NCI-H1105 treated with DMSO at 0.1 percent for 48 hours (cell line): ENCODE measurements at regions not wholly inside any gene's neighbourhood (a gene's known extent, or its start where the extent isn't known, plus 50 kb on each side); places are given as distances from the start of the nearest gene placed in this dataset.

Experiments used
- DNase-seq: peaks from one replicate; lab custom pipeline; 2025; lab: John Stamatoyannopoulos, UW

GRCh38 chr7:84304407-84304806 is 109.8 kb upstream of the SEMA3A start:
- DNase-seq = no peak

DNA sequence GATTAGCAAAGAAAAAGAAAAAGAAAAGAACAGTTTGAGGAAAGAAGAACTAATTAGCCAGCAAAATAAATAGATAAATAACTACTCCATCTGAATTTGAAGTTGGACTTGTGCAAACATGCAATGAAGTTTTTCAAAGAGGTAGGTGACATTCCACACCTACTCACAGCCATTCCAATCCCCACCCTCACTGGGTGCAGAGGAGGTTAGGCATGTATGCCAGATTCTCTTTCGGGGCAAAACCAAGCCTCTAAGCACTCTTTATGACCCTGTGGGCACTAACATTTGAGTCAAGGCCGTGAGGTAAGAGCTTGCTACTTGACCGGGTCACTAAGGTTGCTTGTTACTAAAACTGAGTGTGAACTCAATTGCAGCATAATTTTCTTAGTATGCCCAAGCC is 108.4 kb upstream of the SEMA3A start:
- DNase-seq = no peak

DNA sequence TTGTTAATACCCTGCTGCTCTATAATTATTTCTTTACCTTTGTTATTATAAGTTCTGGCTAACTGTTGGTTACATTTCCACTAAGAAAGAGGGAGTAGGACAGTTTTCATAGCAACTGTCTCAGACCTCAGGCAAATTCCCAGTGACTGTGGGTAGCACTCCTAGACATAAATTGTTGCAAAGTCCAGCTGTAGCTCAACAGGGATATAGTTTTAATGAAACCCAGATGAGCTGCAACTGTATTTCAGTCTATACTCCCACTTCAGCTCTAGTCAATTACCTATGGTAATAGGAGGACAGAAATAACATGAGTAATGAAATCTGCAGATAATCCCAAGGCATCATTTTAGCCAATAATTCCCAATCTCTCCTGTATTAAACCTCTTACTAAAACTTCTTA is 103.0 kb upstream of the SEMA3A start:
- DNase-seq = no peak

GRCh38 chr7:84294847-84295455 is 100.4 kb upstream of the SEMA3A start:
- no peak for DNase-seq

- no peak for DNase-seq
Observed at GRCh38 chr7:84294391-84294790, 99.8 kb upstream of the SEMA3A start.

GRCh38 chr7:84291756-84292155 is 97.2 kb upstream of the SEMA3A start:
- DNase-seq = peak; percentile 20

- DNase-seq = no peak
Observed at GRCh38 chr7:84283798-84284197, 89.2 kb upstream of the SEMA3A start.

DNA sequence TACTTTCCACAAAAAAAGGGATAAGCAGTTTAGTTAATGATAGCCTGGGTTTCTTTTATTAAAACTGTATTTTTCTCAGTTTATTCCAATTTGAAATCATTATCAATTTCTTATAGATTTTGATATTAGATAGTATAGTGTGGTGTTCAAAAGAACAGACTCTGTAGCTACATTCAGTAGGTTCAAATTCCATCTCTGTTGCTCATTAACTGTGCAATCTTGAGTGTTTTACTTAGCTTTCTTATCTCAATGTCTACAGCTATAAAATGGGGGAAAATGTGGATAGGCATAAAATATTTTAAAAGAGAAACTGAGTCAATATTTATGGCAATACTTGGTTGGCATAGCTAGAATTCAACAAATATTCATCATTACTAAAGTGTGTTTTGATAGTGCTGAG is 86.9 kb upstream of the SEMA3A start:
- no peak for DNase-seq

- no peak for DNase-seq
Observed at GRCh38 chr7:84277628-84278224, 83.1 kb upstream of the SEMA3A start.

- DNase-seq = no peak
Observed at GRCh38 chr7:84274029-84274638, 79.5 kb upstream of the SEMA3A start.

- DNase-seq = no peak
Observed at GRCh38 chr7:84271543-84271942, 77.0 kb upstream of the SEMA3A start.

DNA sequence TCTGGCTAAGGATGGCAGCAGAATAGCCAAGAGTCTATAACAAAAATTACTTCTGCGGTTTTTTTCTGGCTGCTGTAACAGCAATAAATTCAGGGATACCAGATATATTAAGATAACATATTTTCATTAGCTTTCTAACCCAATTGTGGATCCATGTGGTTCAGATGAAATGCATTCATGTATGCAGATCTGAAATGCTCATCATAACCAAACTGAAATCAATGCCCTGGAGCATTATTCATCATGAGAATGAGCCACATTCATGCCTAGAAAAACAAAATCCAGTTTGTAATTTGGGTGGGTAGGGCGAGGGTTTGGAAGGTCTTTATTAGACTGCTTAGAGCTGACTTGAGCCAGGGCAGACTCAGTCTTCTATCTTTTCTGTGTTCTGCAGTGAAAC is 69.8 kb upstream of the SEMA3A start:
- no peak for DNase-seq

DNA sequence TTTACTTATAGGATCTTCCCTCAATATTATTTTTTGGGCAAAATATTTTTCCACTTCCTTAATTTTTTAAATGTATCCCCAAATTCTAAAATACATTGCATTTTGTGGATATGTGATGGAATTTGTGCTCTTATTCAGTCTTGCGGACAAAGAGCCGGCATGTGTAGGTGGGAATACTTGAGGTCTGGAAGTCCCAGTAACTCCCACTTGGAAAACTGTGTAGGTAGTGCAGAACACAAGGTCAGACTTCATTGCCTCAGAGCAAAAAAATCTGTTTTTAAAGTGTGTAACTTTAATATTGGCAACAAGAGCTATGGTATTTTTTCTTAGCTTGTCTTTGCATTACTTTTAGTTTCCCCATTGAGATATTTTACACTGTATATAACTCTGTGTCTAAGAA is 68.5 kb upstream of the SEMA3A start:
- no peak for DNase-seq

GRCh38 chr7:84261509-84261908 is 66.9 kb upstream of the SEMA3A start:
- no peak for DNase-seq

DNA sequence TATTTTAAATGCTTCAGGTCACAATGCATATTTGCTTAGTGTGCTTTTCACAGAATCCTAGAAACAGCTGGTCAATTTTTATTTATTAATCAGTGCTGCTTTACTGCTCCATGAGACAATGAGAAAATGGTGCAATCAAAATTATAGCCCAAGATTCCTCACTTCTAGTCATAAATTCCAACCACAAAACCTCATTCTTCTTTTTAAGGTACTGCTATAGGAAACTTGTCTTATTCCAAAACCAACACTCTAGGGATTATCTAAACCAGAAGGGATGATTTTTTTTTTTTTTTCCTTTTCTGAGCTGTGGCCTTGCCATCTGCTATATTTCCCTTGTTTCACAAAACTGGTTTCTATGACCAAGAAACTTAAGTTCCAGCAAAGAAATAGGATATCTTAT is 64.0 kb upstream of the SEMA3A start:
- no peak for DNase-seq

DNA sequence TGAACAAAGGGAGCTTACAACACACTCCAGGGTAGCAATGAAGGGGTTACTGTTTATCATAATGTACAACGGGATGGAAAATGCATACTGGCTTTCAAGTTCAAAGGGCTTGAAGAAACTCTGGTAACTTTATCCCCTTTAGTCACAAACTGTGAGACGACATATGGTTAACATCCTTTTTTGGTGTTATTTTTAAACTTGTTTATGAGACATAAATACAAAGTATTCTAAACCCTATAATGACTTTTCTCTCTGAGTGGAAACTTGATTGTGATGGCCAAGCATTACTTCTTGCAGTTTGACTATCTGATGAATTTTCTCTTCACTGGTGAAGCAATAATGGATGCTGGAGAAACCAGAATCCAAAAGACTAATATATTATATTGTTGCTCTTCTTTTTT is 62.0 kb upstream of the SEMA3A start:
- no peak for DNase-seq

DNA sequence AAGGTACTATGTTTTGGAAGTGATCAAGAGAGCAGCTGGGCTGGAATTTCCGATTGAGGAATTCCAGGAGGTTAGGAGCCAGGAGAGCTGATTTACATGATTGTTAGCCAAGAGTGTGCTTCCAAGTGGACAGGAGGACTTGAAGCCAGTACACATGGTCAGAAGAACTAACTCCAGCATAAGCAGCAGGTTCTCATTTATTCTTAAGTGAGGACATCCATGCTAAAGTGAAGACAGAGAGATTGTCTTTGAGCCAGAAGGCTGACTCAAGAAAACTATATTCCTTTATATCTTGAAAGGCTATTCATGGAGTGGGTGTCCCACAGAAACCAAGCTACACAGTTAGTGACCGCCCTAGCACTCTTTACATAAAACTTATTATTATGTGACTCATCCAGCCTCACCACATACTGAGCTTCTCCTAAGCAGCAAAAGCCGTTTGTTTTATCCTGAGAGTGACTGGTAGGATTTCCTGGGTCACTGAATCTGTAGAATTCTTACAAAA is 56.7 kb upstream of the SEMA3A start:
- no peak for DNase-seq

DNA sequence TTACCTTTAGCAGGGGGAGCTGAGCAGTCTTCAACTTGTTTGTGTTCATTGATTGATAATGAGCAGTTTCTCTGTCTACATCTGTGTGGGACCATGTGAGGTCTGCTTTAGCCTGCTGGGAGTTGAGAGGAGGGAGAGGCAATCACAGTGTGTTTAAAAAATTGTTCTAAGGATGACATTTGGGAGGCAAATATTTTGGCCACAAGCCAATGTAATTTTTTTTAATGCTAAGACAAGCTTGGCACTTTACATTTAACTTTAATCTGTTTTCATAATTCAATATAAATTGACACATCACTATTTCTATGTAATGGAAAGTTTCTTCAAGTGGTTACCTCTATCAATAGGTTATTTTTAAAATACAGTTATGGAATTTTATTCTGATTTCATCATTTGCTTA is 55.9 kb upstream of the SEMA3A start:
- DNase-seq = no peak

DNA sequence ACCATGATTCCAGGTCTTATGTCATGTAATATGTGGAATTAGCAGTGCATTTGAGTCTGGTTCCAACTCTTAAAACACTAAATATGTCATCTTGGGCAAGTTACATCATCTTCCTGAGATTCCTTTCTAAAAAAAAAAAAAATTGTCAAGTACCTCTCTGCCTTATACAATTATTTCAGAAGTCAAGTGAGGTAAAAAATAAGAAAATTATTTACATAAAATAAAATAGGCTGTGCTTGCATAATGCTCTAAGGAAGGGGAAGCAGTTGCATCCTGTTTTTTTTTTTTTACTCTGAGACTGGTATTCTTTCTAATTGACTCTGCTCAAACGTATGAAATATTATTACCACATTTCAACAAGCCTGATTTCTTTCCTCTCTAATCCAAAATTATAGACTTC is 55.1 kb upstream of the SEMA3A start:
- DNase-seq = no peak

GRCh38 chr7:84248843-84249242 is 54.3 kb upstream of the SEMA3A start:
- no peak for DNase-seq

- no peak for DNase-seq
Observed at GRCh38 chr7:84248267-84248666, 53.7 kb upstream of the SEMA3A start.

- DNase-seq = no peak
Observed at GRCh38 chr7:84247591-84247990, 53.0 kb upstream of the SEMA3A start.

GRCh38 chr7:84245835-84246234 is 51.2 kb upstream of the SEMA3A start:
- no peak for DNase-seq
